Thyroid gland (tissue), 4 donors: ENCODE measurements at regions not wholly inside any gene's neighbourhood (a gene's known extent, or its start where the extent isn't known, plus 50 kb on each side); places are given as distances from the start of the nearest gene placed in this dataset.

ENCODE experiments used
- DNase-seq, 2 donors: peaks; one replicate each; pipeline ENCODE4 v3.0.0-alpha.2; 2019
- H3K27ac ChIP-seq, 3 donors: fragments of 200-600 bp; sonication (generic); 1 replicate in 2 of 3; 2 replicates in 1 of 3; pipeline ENCODE4 v1.5.1; 2016 to 2019; ENCODE audit warnings: mild to moderate bottlenecking in 1 of 3, moderate library complexity in 1 of 3
- H3K27me3 ChIP-seq: fragments of 200-600 bp; sonication (generic); one replicate; pipeline ENCODE4 v1.5.1; 2019
- H3K36me3 ChIP-seq, 2 donors: fragments of 200-600 bp; sonication (generic); one replicate each; pipeline ENCODE4 v1.5.1; 2016 to 2019
- H3K4me1 ChIP-seq, 2 donors: fragments of 200-600 bp; sonication (generic); one replicate each; pipeline ENCODE4 v1.5.1; 2017 to 2019
- H3K4me3 ChIP-seq, 3 donors: fragments of 200-600 bp; sonication (generic); replicated peaks in 1 of 3; 1 replicate in 2 of 3; 2 replicates in 1 of 3; pipeline ENCODE4 v1.5.1; 2016; ENCODE audit warnings: mild to moderate bottlenecking in 1 of 3
- H3K9me3 ChIP-seq: fragments of 200-600 bp; sonication (generic); one replicate; pipeline ENCODE4 v1.5.1; 2017
- CTCF ChIP-seq, 6 experiments: fragments of 200-600 bp in 3 of 6; fragments of 450-650 bp in 3 of 6; sonication (generic) in 3 of 6; IDR thresholded peaks; one replicate each; pipeline ENCODE4 v1.5.1; 2016 to 2019; ENCODE audit warnings: antibody characterized with exemption in 6 of 6, mild to moderate bottlenecking in 2 of 6, inconsistent platforms in 1 of 6, moderate library complexity in 1 of 6
- POLR2A ChIP-seq, 2 donors: fragments of 450-650 bp; IDR thresholded peaks; one replicate each; pipeline ENCODE4 v1.6.1; 2017; ENCODE audit warnings: antibody characterized with exemption in 2 of 2, mild to moderate bottlenecking in 2 of 2, moderate library complexity in 1 of 2
- WGBS, 2 donors: methylation state at CpG; one replicate each; pipeline ENCODE4 v1.1.5; 2017; 5-methylcytosine and 5-hydroxymethylcytosine counted together
- intact Hi-C: fragments of 100-400 bp; cut with DNase I; formaldehyde crosslinking; loops from one replicate; pipeline ENCODE4 v1.15.1; 2023

- DNase-seq = no peak
- H3K27ac ChIP-seq = no peak overlapping the region
- no peaks in the 10 kb centered on the region for H3K36me3 ChIP-seq
- no peaks in the 10 kb centered on the region for H3K27me3 ChIP-seq
- no peaks in the 10 kb centered on the region for H3K9me3 ChIP-seq
- intact Hi-C loops = no loop called here
- no peak for TF ChIP-seq CTCF (IDR thresholded peaks at IDR 0.05)
- no peak for TF ChIP-seq POLR2A (IDR thresholded peaks at IDR 0.05)
- WGBS, 2 donors = 73 to 74% methylated on average over 3 of the region's 3 CpGs
- H3K4me3 ChIP-seq = no peak overlapping the region
- no peaks in the 10 kb centered on the region for H3K4me1 ChIP-seq
Observed at GRCh38 chr15:95872366-95872771, 458.1 kb upstream of the NR2F2 start.

- peak overlapping the region in 1 of 3 donors; percentile 23 for H3K27ac ChIP-seq
- H3K4me1 ChIP-seq = no peaks in the 10 kb centered on the region
- no peaks in the 10 kb centered on the region for H3K9me3 ChIP-seq
- no peak overlapping the region for H3K4me3 ChIP-seq
- no peaks in the 10 kb centered on the region for H3K36me3 ChIP-seq
- H3K27me3 ChIP-seq = no peaks in the 10 kb centered on the region
- TF ChIP-seq POLR2A (IDR thresholded peaks at IDR 0.05) (no peak), CTCF (IDR thresholded peaks at IDR 0.05) (no peak)
- DNase-seq = no peak
- intact Hi-C loops = no loop called here
Observed at GRCh38 chr15:95874637-95875036, 455.9 kb upstream of the NR2F2 start.

GRCh38 chr15:95875121-95875643, 455.3 kb upstream of the NR2F2 start:
- TF ChIP-seq CTCF (IDR thresholded peaks at IDR 0.05) (no peak), POLR2A (IDR thresholded peaks at IDR 0.05) (no peak)
- Histone ChIP-seq H3K27ac (peak overlapping the region in 1 of 3 donors; percentile 23), H3K36me3 (no peaks in the 10 kb centered on the region), H3K4me1 (no peaks in the 10 kb centered on the region), H3K4me3 (no peak overlapping the region), H3K9me3 (no peaks in the 10 kb centered on the region), H3K27me3 (no peaks in the 10 kb centered on the region)
- DNase-seq = no peak
- intact Hi-C loops = no loop called here
- 59 to 67% methylated on average over 7 of the region's 7 CpGs for WGBS, 2 donors

GRCh38 chr15:95880031-95880570, 450.4 kb upstream of the NR2F2 start:
- peak overlapping the region in 1 of 3 donors; percentile 33 for H3K27ac ChIP-seq
- 75 to 76% methylated on average over 6 of the region's 6 CpGs for WGBS, 2 donors
- no peaks in the 10 kb centered on the region for H3K4me1 ChIP-seq
- no peak for DNase-seq
- H3K27me3 ChIP-seq = no peaks in the 10 kb centered on the region
- no peaks in the 10 kb centered on the region for H3K9me3 ChIP-seq
- intact Hi-C loops = no loop called here
- no peak overlapping the region for H3K4me3 ChIP-seq
- no peaks in the 10 kb centered on the region for H3K36me3 ChIP-seq
- TF ChIP-seq CTCF (IDR thresholded peaks at IDR 0.05) (no peak), POLR2A (IDR thresholded peaks at IDR 0.05) (no peak)

- Histone ChIP-seq H3K36me3 (no peaks in the 10 kb centered on the region), H3K27me3 (no peaks in the 10 kb centered on the region), H3K27ac (no peak overlapping the region), H3K4me1 (no peaks in the 10 kb centered on the region), H3K9me3 (no peaks in the 10 kb centered on the region), H3K4me3 (no peak overlapping the region)
- TF ChIP-seq CTCF (IDR thresholded peaks at IDR 0.05) (no peak), POLR2A (IDR thresholded peaks at IDR 0.05) (no peak)
- intact Hi-C loops = no loop called here
- DNase-seq = no peak
- WGBS, 2 donors = 73 to 76% methylated on average over 2 of the region's 2 CpGs
Observed at GRCh38 chr15:95880630-95881029, 449.9 kb upstream of the NR2F2 start.
